HEK293 (cell line): ENCODE measurements at regions not wholly inside any gene's neighbourhood (a gene's known extent, or its start where the extent isn't known, plus 50 kb on each side); places are given as distances from the start of the nearest gene placed in this dataset.

Experiments
- CTCF ChIA-PET: fragments of 350-600 bp; formaldehyde crosslinking; extraction: SDS; loops from one replicate; lab custom pipeline; 2021; ENCODE audit warnings: antibody characterized with exemption; lab: Yijun Ruan, JAX
- POLR2A ChIA-PET: fragments of 300-600 bp; formaldehyde crosslinking; extraction: SDS; loops from one replicate; lab custom pipeline; 2020; ENCODE audit warnings: antibody characterized with exemption, inconsistent platforms; lab: Yijun Ruan, JAX
- H3K27ac ChIP-seq: fragments of 200-500 bp; sonication (Bioruptor generic); 2 replicates; pipeline ENCODE4 v1.5.1; 2014; ENCODE audit warnings: low read depth, low read length, control low read depth, inconsistent platforms; ENCODE audit errors: extremely low read depth
- H3K36me3 ChIP-seq, 2 experiments: fragments of 200-500 bp in 1 of 2; sonication (Bioruptor generic) in 1 of 2; 1 replicate in 1 of 2; 2 replicates in 1 of 2; pipeline ENCODE4 v1.5.1; 2014 to 2017; ENCODE audit warnings: inconsistent platforms in 2 of 2, low read length in 2 of 2; ENCODE audit not compliant: control insufficient read depth in 2 of 2, insufficient read depth in 1 of 2
- H3K4me1 ChIP-seq: fragments of 200-500 bp; sonication (Bioruptor generic); 2 replicates; pipeline ENCODE4 v1.5.1; 2014; ENCODE audit warnings: mild to moderate bottlenecking, low read length, inconsistent platforms; ENCODE audit not compliant: control insufficient read depth, insufficient read depth
- H3K4me3 ChIP-seq: 2 replicates; pipeline ENCODE4 v1.5.1; 2011; ENCODE audit warnings: low read depth, mild to moderate bottlenecking, control low read depth, low read length, moderate library complexity
- H3K9me3 ChIP-seq: fragments of 200-500 bp; sonication (Bioruptor generic); 2 replicates; pipeline ENCODE4 v1.5.1; 2014; ENCODE audit warnings: low read depth, low read length, inconsistent platforms; ENCODE audit not compliant: control insufficient read depth, insufficient read depth
- BCL11A ChIP-seq: fragments of 450-650 bp; formaldehyde crosslinking; IDR thresholded peaks from 2 replicates; pipeline ENCODE4 v1.5.1; 2016; ENCODE audit warnings: low read depth, missing biosample characterization, missing genetic modification characterization
- CTCF ChIP-seq: fragments of 450-650 bp; formaldehyde crosslinking; IDR thresholded peaks from 2 replicates; pipeline ENCODE4 v1.5.1; 2016; ENCODE audit warnings: missing biosample characterization, missing genetic modification characterization
- GLI2 ChIP-seq: fragments of 450-650 bp; formaldehyde crosslinking; IDR thresholded peaks from 2 replicates; pipeline ENCODE4; 2017; ENCODE audit warnings: missing biosample characterization, missing genetic modification characterization, low read depth, borderline replicate concordance
- GLI4 ChIP-seq: fragments of 450-650 bp; formaldehyde crosslinking; IDR thresholded peaks from 2 replicates; pipeline ENCODE4 v1.5.1; 2016; ENCODE audit warnings: missing biosample characterization, missing genetic modification characterization
- HIC1 ChIP-seq: fragments of 450-650 bp; formaldehyde crosslinking; IDR thresholded peaks from 2 replicates; pipeline ENCODE4 v1.5.1; 2016; ENCODE audit warnings: missing biosample characterization, missing genetic modification characterization
- HOXC10 ChIP-seq: sonication (generic); formaldehyde crosslinking; IDR thresholded peaks from 2 replicates; pipeline ENCODE4 v1.8.1; 2023; ENCODE audit warnings: mild to moderate bottlenecking, missing genetic modification reagents
- KLF1 ChIP-seq: fragments of 450-650 bp; formaldehyde crosslinking; IDR thresholded peaks from 2 replicates; pipeline ENCODE4 v1.5.1; 2016; ENCODE audit warnings: missing biosample characterization, missing genetic modification characterization
- KLF8 ChIP-seq: fragments of 450-650 bp; formaldehyde crosslinking; IDR thresholded peaks from 2 replicates; pipeline ENCODE4 v1.5.1; 2016; ENCODE audit warnings: missing biosample characterization, missing genetic modification characterization
- PRDM1 ChIP-seq: fragments of 450-650 bp; formaldehyde crosslinking; IDR thresholded peaks from 2 replicates; pipeline ENCODE4; 2016; ENCODE audit warnings: missing biosample characterization, missing genetic modification characterization
- SALL2 ChIP-seq: fragments of 450-650 bp; formaldehyde crosslinking; IDR thresholded peaks from 2 replicates; pipeline ENCODE4 v1.5.0; 2017; ENCODE audit warnings: missing biosample characterization, mild to moderate bottlenecking, missing genetic modification characterization, borderline replicate concordance
- SCRT2 ChIP-seq: fragments of 450-650 bp; formaldehyde crosslinking; IDR thresholded peaks from 2 replicates; pipeline ENCODE4 v1.5.1; 2016; ENCODE audit warnings: missing biosample characterization, missing genetic modification characterization
- YY2 ChIP-seq: fragments of 450-650 bp; formaldehyde crosslinking; IDR thresholded peaks from 2 replicates; pipeline ENCODE4 v1.5.1; 2016; ENCODE audit warnings: missing biosample characterization, missing genetic modification characterization
- ZBTB17 ChIP-seq: fragments of 450-650 bp; formaldehyde crosslinking; IDR thresholded peaks from 2 replicates; pipeline ENCODE4 v1.5.1; 2016; ENCODE audit warnings: missing biosample characterization, missing genetic modification characterization
- ZBTB21 ChIP-seq: fragments of 450-650 bp; formaldehyde crosslinking; IDR thresholded peaks from 2 replicates; pipeline ENCODE4 v1.5.1; 2017; ENCODE audit warnings: missing biosample characterization, missing genetic modification characterization
- ZBTB49 ChIP-seq: fragments of 450-650 bp; formaldehyde crosslinking; IDR thresholded peaks from 2 replicates; pipeline ENCODE4 v1.5.1; 2016; ENCODE audit warnings: missing biosample characterization, missing genetic modification characterization, low read depth
- ZFP3 ChIP-seq: fragments of 450-650 bp; formaldehyde crosslinking; IDR thresholded peaks from 2 replicates; pipeline ENCODE4 v1.5.1; 2016; ENCODE audit warnings: low read depth, missing biosample characterization, missing genetic modification characterization
- ZFP37 ChIP-seq: fragments of 450-650 bp; formaldehyde crosslinking; IDR thresholded peaks from 2 replicates; pipeline ENCODE4 v1.5.1; 2016; ENCODE audit warnings: missing biosample characterization, missing genetic modification characterization
- ZNF112 ChIP-seq: fragments of 450-650 bp; formaldehyde crosslinking; IDR thresholded peaks from 2 replicates; pipeline ENCODE4 v1.5.0; 2017; ENCODE audit warnings: missing biosample characterization, missing genetic modification characterization
- ZNF114 ChIP-seq: fragments of 450-650 bp; formaldehyde crosslinking; IDR thresholded peaks from 2 replicates; pipeline ENCODE4 v1.5.0; 2017; ENCODE audit warnings: missing biosample characterization, missing genetic modification characterization
- ZNF174 ChIP-seq: fragments of 450-650 bp; formaldehyde crosslinking; IDR thresholded peaks from 2 replicates; pipeline ENCODE4 v1.5.0; 2017; ENCODE audit warnings: missing biosample characterization, mild to moderate bottlenecking, missing genetic modification characterization
- ZNF223 ChIP-seq: fragments of 450-650 bp; formaldehyde crosslinking; IDR thresholded peaks from 2 replicates; pipeline ENCODE4 v1.5.1; 2016; ENCODE audit warnings: missing biosample characterization, missing genetic modification characterization
- ZNF280C ChIP-seq: fragments of 450-650 bp; formaldehyde crosslinking; IDR thresholded peaks from 2 replicates; pipeline ENCODE4 v1.5.1; 2016; ENCODE audit warnings: missing biosample characterization, missing genetic modification characterization
- ZNF324 ChIP-seq: fragments of 450-650 bp; formaldehyde crosslinking; IDR thresholded peaks from 2 replicates; pipeline ENCODE4 v1.5.1; 2016; ENCODE audit warnings: missing biosample characterization, missing genetic modification characterization
- ZNF366 ChIP-seq: fragments of 450-650 bp; formaldehyde crosslinking; conservative IDR thresholded peaks from 2 replicates; pipeline ENCODE4 v1.5.1; 2016; ENCODE audit warnings: missing biosample characterization, missing genetic modification characterization
- ZNF416 ChIP-seq: fragments of 450-650 bp; formaldehyde crosslinking; IDR thresholded peaks from 2 replicates; pipeline ENCODE4 v1.5.1; 2016; ENCODE audit warnings: missing biosample characterization, missing genetic modification characterization
- ZNF544 ChIP-seq: fragments of 450-650 bp; formaldehyde crosslinking; IDR thresholded peaks from 2 replicates; pipeline ENCODE4 v1.5.0; 2017; ENCODE audit warnings: missing biosample characterization, missing genetic modification characterization
- ZNF624 ChIP-seq: fragments of 450-650 bp; formaldehyde crosslinking; IDR thresholded peaks from 2 replicates; pipeline ENCODE4 v1.5.1; 2017; ENCODE audit warnings: missing biosample characterization, missing genetic modification characterization
- ZNF830 ChIP-seq: fragments of 450-650 bp; IDR thresholded peaks from 2 replicates; pipeline ENCODE4 v1.5.0; 2018; ENCODE audit warnings: missing biosample characterization, missing genetic modification characterization, low read depth, mild to moderate bottlenecking, moderate library complexity
- ZNF837 ChIP-seq: fragments of 450-650 bp; formaldehyde crosslinking; IDR thresholded peaks from 2 replicates; pipeline ENCODE4 v1.5.1; 2016; ENCODE audit warnings: missing biosample characterization, missing genetic modification characterization

GRCh38 chr5:90017239-90017638, 392.3 kb downstream of the CETN3 start (continued):
- TF ChIP-seq ZNF114 (tag by site-specific recombination) (no peak), SCRT2 (tag by site-specific recombination) (no peak), ZNF324 (tag by site-specific recombination) (no peak), KLF1 (tag by site-specific recombination) (no peak), ZNF544 (tag by site-specific recombination) (no peak), ZNF366 (tag by site-specific recombination) (no peak), ZNF112 (no peak), ZFP37 (tag by site-specific recombination) (no peak), GLI2 (tag by site-specific recombination) (no peak), GLI4 (tag by site-specific recombination) (no peak)

GRCh38 chr5:90015584-90016018, 394.0 kb downstream of the CETN3 start:
- ChIA-PET CTCF (no interaction called here), POLR2A (no interaction called here)
- no peak overlapping the region for H3K27ac ChIP-seq
- no peaks in the 10 kb centered on the region for H3K9me3 ChIP-seq
- no peaks in the 10 kb centered on the region for H3K36me3 ChIP-seq
- TF ChIP-seq ZNF837 (tag by site-specific recombination) = no peak
- TF ChIP-seq ZNF830 (tag by site-specific recombination) = no peak
- TF ChIP-seq CTCF (tag by site-specific recombination) = no peak
- no peak for TF ChIP-seq ZBTB21 (tag by site-specific recombination)
- no peak for TF ChIP-seq ZNF624 (tag by site-specific recombination)
- TF ChIP-seq ZBTB49 (tag by site-specific recombination) = no peak
- TF ChIP-seq HOXC10 = no peak
- no peak for TF ChIP-seq ZBTB17 (tag by site-specific recombination)
- TF ChIP-seq KLF8 (tag by site-specific recombination) = no peak
- H3K4me1 ChIP-seq = no peaks in the 10 kb centered on the region
- H3K4me3 ChIP-seq = no peak overlapping the region

- H3K9me3 ChIP-seq = no peaks in the 10 kb centered on the region
- CTCF ChIA-PET = no interaction called here
- no peak overlapping the region for H3K27ac ChIP-seq
- POLR2A ChIA-PET = no interaction called here
- H3K36me3 ChIP-seq = no peaks in the 10 kb centered on the region
- no peak overlapping the region for H3K4me3 ChIP-seq
- TF ChIP-seq ZNF280C (tag by site-specific recombination) = no peak
- no peak for TF ChIP-seq BCL11A
- no peak for TF ChIP-seq ZNF174 (tag by site-specific recombination)
- TF ChIP-seq HIC1 = no peak
- TF ChIP-seq SALL2 (tag by site-specific recombination) = no peak
- TF ChIP-seq ZNF416 (tag by site-specific recombination) = no peak
- TF ChIP-seq YY2 (tag by site-specific recombination) = no peak
- no peak for TF ChIP-seq ZNF223 (tag by site-specific recombination)
- TF ChIP-seq ZFP3 (tag by site-specific recombination) = no peak
- TF ChIP-seq PRDM1 = no peak
- TF ChIP-seq, all 188 proteins: peak for 0
- no peaks in the 10 kb centered on the region for H3K4me1 ChIP-seq
These were observed 395.1 kb downstream of the CETN3 start for GRCh38 chr5:90014420-90014819.
